CD8-positive, alpha-beta memory T cell (primary cell): ENCODE measurements at regions not wholly inside any gene's neighbourhood (a gene's known extent, or its start where the extent isn't known, plus 50 kb on each side); places are given as distances from the start of the nearest gene placed in this dataset.

Experiments used
- CTCF ChIA-PET: fragments of 350-600 bp; sonication (Branson Sonifier 250); formaldehyde crosslinking; loops from one replicate; lab custom pipeline; 2021; ENCODE audit warnings: antibody characterized with exemption; lab: Charles Lee
- POLR2A ChIA-PET: fragments of 350-600 bp; sonication (Branson Sonifier 250); formaldehyde crosslinking; loops from one replicate; lab custom pipeline; 2021; ENCODE audit warnings: antibody characterized with exemption; lab: Charles Lee
- DNase-seq, 5 donors: peaks; one replicate each; pipeline versions ENCODE4 v3.0.0 to v3.0.0-alpha.2; 2020 to 2022; ENCODE audit warnings: mixed read lengths in 1 of 5
- H3K27ac ChIP-seq: one replicate; pipeline ENCODE4 v1.7.0; 2013; ENCODE audit warnings: low read depth, mild to moderate bottlenecking, low read length, moderate library complexity
- H3K27me3 ChIP-seq: 2 replicates; pipeline ENCODE4 v1.7.0; 2013; ENCODE audit warnings: low read length, mild to moderate bottlenecking; ENCODE audit not compliant: insufficient read depth, poor library complexity, severe bottlenecking
- H3K36me3 ChIP-seq: 2 replicates; pipeline ENCODE4 v1.7.0; 2013; ENCODE audit warnings: mild to moderate bottlenecking, low read length, moderate library complexity; ENCODE audit not compliant: insufficient read depth
- H3K4me1 ChIP-seq: 2 replicates; pipeline ENCODE4 v1.7.0; 2013; ENCODE audit warnings: mild to moderate bottlenecking, low read length, moderate library complexity; ENCODE audit not compliant: insufficient read depth
- H3K4me3 ChIP-seq: 2 replicates; pipeline ENCODE4 v1.7.0; 2013; ENCODE audit warnings: mild to moderate bottlenecking, low read length
- H3K9me3 ChIP-seq: 2 replicates; pipeline ENCODE4 v1.7.0; 2013; ENCODE audit warnings: mild to moderate bottlenecking, low read length
- H3K27ac Mint-ChIP-seq, 8 donors: one replicate each; pipeline ENCODE4 v1.8.0; 2020 to 2021; ENCODE audit warnings: mixed read lengths in 8 of 8, mild to moderate bottlenecking in 6 of 8, inconsistent platforms in 3 of 8, moderate library complexity in 3 of 8
- H3K27me3 Mint-ChIP-seq, 2 donors: one replicate each; pipeline ENCODE4 v1.8.0; 2020 to 2021; ENCODE audit warnings: mixed read lengths in 2 of 2, mild to moderate bottlenecking in 1 of 2, moderate library complexity in 1 of 2
- H3K36me3 Mint-ChIP-seq, 3 donors: one replicate each; pipeline ENCODE4 v1.8.0; 2020 to 2021; ENCODE audit warnings: mixed read lengths in 3 of 3, inconsistent platforms in 1 of 3, mild to moderate bottlenecking in 1 of 3
- H3K4me1 Mint-ChIP-seq, 3 donors: one replicate each; pipeline ENCODE4 v1.8.0; 2020 to 2021; ENCODE audit warnings: mixed read lengths in 3 of 3, inconsistent platforms in 1 of 3, mild to moderate bottlenecking in 1 of 3
- H3K4me3 Mint-ChIP-seq, 7 donors: one replicate each; pipeline ENCODE4 v1.8.0; 2020 to 2021; ENCODE audit warnings: mixed read lengths in 7 of 7, mild to moderate bottlenecking in 6 of 7, moderate library complexity in 4 of 7, inconsistent platforms in 2 of 7
- H3K9me3 Mint-ChIP-seq, 5 donors: one replicate each; pipeline ENCODE4 v1.8.0; 2020 to 2022; ENCODE audit warnings: mixed read lengths in 5 of 5, mild to moderate bottlenecking in 3 of 5, moderate library complexity in 2 of 5, inconsistent platforms in 1 of 5

DNA sequence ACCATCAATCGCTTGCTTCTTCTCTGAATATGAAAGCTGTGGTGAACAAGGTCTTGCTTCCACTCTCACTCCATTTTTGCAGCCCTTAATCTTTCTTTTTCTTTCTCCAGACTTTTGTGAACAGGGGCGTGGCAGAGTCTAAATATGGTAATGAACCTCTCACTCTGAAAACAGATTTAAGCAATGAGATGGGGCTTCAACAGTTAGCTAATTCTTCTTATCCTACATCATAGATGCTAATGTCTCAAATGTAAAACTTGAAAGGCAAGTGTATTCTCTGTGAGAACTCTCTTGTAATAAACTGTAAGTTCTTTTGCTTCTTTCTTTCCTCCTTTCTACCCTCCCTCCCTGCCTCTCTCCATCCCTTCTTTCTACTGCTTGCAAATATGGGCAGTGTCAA is 106.5 kb upstream of the ANK2 start:
- H3K36me3 Mint-ChIP-seq, result no peaks in the 10 kb centered on the region
- Histone ChIP-seq H3K36me3 (no peaks in the 10 kb centered on the region), H3K9me3 (no peaks in the 10 kb centered on the region), H3K27ac (no peak overlapping the region), H3K27me3 (no peaks in the 10 kb centered on the region), H3K4me1 (no peaks in the 10 kb centered on the region), H3K4me3 (no peak overlapping the region)
- no peak overlapping the region for H3K4me3 Mint-ChIP-seq
- H3K27me3 Mint-ChIP-seq, result peaks cover 1 to 13% of the 10 kb centered on the region in 2 donors
- H3K27ac Mint-ChIP-seq, result no peak overlapping the region
- no peaks in the 10 kb centered on the region for H3K9me3 Mint-ChIP-seq
- ChIA-PET CTCF (interaction anchor here (1.0 kb wide), 1 partner anchor 18 kb away, joined by 3 read pairs; no protein-coding TSS in a partner anchor), POLR2A (no interaction called here)
- no peak for DNase-seq
- H3K4me1 Mint-ChIP-seq, result no peaks in the 10 kb centered on the region

DNA sequence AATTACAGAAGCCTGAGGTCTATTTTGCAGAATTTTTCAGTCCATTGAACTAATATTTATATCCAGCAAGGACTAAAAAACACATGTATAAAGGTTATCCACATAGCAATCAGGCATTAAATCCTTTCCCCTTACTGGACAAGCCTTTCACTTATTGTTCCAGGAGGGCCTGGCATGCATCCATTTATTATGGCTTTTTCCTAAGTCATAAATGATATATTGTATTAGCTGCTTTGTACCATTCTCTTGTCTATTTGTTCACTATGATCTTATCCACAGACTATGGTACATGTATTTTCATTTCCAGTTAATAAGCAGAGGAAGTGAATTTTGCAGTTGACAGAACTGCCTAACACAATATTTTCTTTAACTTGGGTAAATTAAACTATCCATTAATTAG is 105.4 kb upstream of the ANK2 start:
- Histone ChIP-seq H3K27me3 (no peaks in the 10 kb centered on the region), H3K9me3 (no peaks in the 10 kb centered on the region), H3K4me3 (no peak overlapping the region), H3K36me3 (no peaks in the 10 kb centered on the region), H3K27ac (no peak overlapping the region), H3K4me1 (no peaks in the 10 kb centered on the region)
- H3K4me1 Mint-ChIP-seq, result no peaks in the 10 kb centered on the region
- POLR2A ChIA-PET, result no interaction called here
- H3K9me3 Mint-ChIP-seq, result no peaks in the 10 kb centered on the region
- H3K27me3 Mint-ChIP-seq, result peaks cover 1 to 14% of the 10 kb centered on the region in 2 donors
- H3K36me3 Mint-ChIP-seq, result no peaks in the 10 kb centered on the region
- DNase-seq, result no peak
- H3K27ac Mint-ChIP-seq, result no peak overlapping the region
- no peak overlapping the region for H3K4me3 Mint-ChIP-seq
- CTCF ChIA-PET, result no interaction called here

- H3K27me3 ChIP-seq, result no peaks in the 10 kb centered on the region
- H3K4me1 Mint-ChIP-seq, result no peaks in the 10 kb centered on the region
- H3K4me3 Mint-ChIP-seq, result no peak overlapping the region
- H3K4me1 ChIP-seq, result no peaks in the 10 kb centered on the region
- no peak for DNase-seq
- no peak overlapping the region for H3K4me3 ChIP-seq
- H3K36me3 ChIP-seq, result no peaks in the 10 kb centered on the region
- no peaks in the 10 kb centered on the region for H3K36me3 Mint-ChIP-seq
- H3K27me3 Mint-ChIP-seq, result peaks cover 1 to 11% of the 10 kb centered on the region in 2 donors
- H3K27ac ChIP-seq, result no peak overlapping the region
- ChIA-PET POLR2A (no interaction called here), CTCF (interaction anchor here (1.2 kb wide), 1 partner anchor 8 kb away, joined by 3 read pairs; no protein-coding TSS in a partner anchor)
- H3K9me3 ChIP-seq, result no peaks in the 10 kb centered on the region
- H3K27ac Mint-ChIP-seq, result peak overlapping the region in 1 of 8 donors; percentile 77
- no peaks in the 10 kb centered on the region for H3K9me3 Mint-ChIP-seq
These were observed 103.3 kb upstream of the ANK2 start for GRCh38 chr4:112946127-112946526.

- H3K4me1 Mint-ChIP-seq, result peaks cover 0 to 3% (median 3%) of the 10 kb centered on the region in 3 donors
- H3K27ac Mint-ChIP-seq, result no peak overlapping the region
These were observed 101.8 kb upstream of the ANK2 start for GRCh38 chr4:112947616-112948015.

DNA sequence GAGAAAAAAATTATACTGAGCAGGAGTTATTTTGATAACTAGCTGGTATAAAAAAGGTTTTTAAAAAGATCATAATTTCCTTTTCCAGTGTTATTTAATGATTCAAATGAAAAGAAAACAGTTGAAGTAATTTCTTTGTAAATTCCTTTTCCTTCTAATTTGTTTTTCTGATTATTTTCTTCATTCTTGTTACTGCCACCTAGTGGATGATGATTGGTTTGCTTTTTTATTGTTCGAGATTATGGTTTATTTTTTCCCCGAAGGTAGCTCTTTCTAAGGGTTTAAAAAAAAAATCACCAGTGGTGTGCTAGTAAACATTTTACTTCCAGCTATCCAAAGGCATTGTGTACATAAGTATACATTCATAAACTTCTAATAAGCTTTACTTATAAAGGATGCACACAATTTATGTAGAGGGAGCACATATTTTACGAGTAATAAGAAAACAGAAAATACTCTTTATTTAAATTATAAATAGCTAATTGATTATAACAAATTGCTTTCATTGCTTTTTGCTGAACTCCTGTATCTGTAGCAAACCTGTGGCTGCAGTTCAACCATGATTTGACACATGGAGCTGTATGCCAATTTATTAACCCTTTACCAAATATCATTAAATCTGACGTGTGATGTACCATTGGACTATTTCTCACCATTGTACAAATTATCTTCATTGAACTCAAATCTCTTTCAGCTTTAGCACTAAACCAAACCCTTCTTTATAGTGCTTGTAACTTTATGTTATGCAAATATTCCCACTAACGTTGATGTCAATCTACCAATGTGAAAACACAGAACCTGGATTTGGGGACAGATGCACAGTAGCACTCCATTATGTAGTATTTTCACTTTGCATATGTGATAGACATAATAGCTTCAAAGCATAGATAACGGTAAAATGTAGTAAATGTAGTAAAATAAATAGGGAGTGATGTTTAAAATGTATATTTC is 97.8 kb upstream of the ANK2 start:
- no peak overlapping the region for H3K27ac ChIP-seq
- POLR2A ChIA-PET, result no interaction called here
- Mint-ChIP-seq H3K36me3 (no peaks in the 10 kb centered on the region), H3K27me3 (peaks cover 0 to 6% of the 10 kb centered on the region in 2 donors), H3K27ac (no peak overlapping the region), H3K4me3 (no peak overlapping the region), H3K9me3 (no peaks in the 10 kb centered on the region), H3K4me1 (peaks cover 0 to 3% (median 3%) of the 10 kb centered on the region in 3 donors)
- no peaks in the 10 kb centered on the region for H3K9me3 ChIP-seq
- no peaks in the 10 kb centered on the region for H3K36me3 ChIP-seq
- H3K27me3 ChIP-seq, result no peaks in the 10 kb centered on the region
- H3K4me1 ChIP-seq, result no peaks in the 10 kb centered on the region
- CTCF ChIA-PET, result interaction anchor here (1.1 kb wide), 2 partner anchors 10 to 623 kb away, joined by 3 read pairs; no protein-coding TSS in a partner anchor
- H3K4me3 ChIP-seq, result no peak overlapping the region
- no peak for DNase-seq

More at GRCh38 chr4:112947616-112948015, 101.8 kb upstream of the ANK2 start:
- no peaks in the 10 kb centered on the region for H3K9me3 Mint-ChIP-seq
- Histone ChIP-seq H3K4me3 (no peak overlapping the region), H3K4me1 (no peaks in the 10 kb centered on the region), H3K36me3 (no peaks in the 10 kb centered on the region), H3K9me3 (no peaks in the 10 kb centered on the region), H3K27me3 (no peaks in the 10 kb centered on the region), H3K27ac (no peak overlapping the region)
- H3K36me3 Mint-ChIP-seq, result no peaks in the 10 kb centered on the region
- DNase-seq, result no peak
- H3K4me3 Mint-ChIP-seq, result no peak overlapping the region
- POLR2A ChIA-PET, result no interaction called here
- peaks cover 0 to 11% of the 10 kb centered on the region in 2 donors for H3K27me3 Mint-ChIP-seq
- CTCF ChIA-PET, result interaction anchor here (1.2 kb wide), 1 partner anchor 10 kb away, joined by 3 read pairs; no protein-coding TSS in a partner anchor

DNA sequence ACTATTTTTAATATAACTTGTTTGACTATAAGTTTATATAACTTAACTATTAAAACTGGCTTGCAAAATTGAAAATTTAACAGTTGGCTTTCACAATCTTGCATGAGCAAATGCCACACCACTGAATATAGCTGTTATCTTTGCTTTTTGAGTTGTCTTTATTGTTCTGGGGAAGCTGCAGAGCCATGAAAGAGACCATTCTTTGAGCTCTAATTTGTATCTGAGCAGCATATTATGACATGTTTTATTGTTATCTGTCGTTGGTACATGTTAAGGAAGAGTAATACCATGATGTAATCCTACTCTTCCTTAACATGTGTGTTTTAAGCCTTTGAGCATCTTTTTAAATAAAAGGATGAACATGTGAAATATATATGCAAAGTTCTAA is 97.1 kb upstream of the ANK2 start:
- H3K4me3 Mint-ChIP-seq, result no peak overlapping the region
- no peaks in the 10 kb centered on the region for H3K36me3 Mint-ChIP-seq
- peaks cover 0 to 3% (median 3%) of the 10 kb centered on the region in 3 donors for H3K4me1 Mint-ChIP-seq
- CTCF ChIA-PET, result interaction anchor here (1.1 kb wide), 2 partner anchors 9 to 624 kb away, joined by 3 read pairs; no protein-coding TSS in a partner anchor
- H3K27me3 Mint-ChIP-seq, result peaks cover 0 to 6% of the 10 kb centered on the region in 2 donors
- no peaks in the 10 kb centered on the region for H3K4me1 ChIP-seq
- DNase-seq, result no peak
- H3K4me3 ChIP-seq, result no peak overlapping the region
- no peak overlapping the region for H3K27ac ChIP-seq
- no peak overlapping the region for H3K27ac Mint-ChIP-seq
- H3K9me3 ChIP-seq, result no peaks in the 10 kb centered on the region
- H3K9me3 Mint-ChIP-seq, result no peaks in the 10 kb centered on the region
- POLR2A ChIA-PET, result no interaction called here
- H3K36me3 ChIP-seq, result no peaks in the 10 kb centered on the region
- no peaks in the 10 kb centered on the region for H3K27me3 ChIP-seq

DNA sequence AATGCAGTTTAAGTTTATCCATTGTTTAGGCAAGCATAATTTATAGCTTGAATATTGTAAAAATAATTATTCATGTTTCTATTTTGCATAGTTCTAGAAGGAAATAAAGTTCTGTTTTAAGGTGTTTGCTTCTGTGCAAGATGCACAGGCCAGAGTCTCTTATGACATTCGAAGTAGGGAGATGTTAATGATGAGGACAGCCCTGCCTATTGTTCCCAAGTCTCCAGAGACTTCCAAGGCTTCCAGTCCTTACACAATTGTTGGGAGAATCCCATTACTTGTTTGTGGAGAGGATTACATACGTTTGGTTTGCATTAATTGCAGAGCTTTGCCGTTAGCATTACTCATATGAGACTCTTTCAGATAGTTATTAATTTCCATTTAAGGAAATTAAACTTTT is 96.2 kb upstream of the ANK2 start:
- Mint-ChIP-seq H3K9me3 (no peaks in the 10 kb centered on the region), H3K36me3 (no peaks in the 10 kb centered on the region), H3K27me3 (peaks cover 0 to 6% of the 10 kb centered on the region in 2 donors), H3K4me3 (no peak overlapping the region), H3K4me1 (peaks cover 0 to 3% (median 3%) of the 10 kb centered on the region in 3 donors), H3K27ac (no peak overlapping the region)
- H3K27me3 ChIP-seq, result no peaks in the 10 kb centered on the region
- H3K4me3 ChIP-seq, result no peak overlapping the region
- no peaks in the 10 kb centered on the region for H3K4me1 ChIP-seq
- H3K9me3 ChIP-seq, result no peaks in the 10 kb centered on the region
- no peak overlapping the region for H3K27ac ChIP-seq
- DNase-seq, result no peak
- ChIA-PET POLR2A (no interaction called here), CTCF (no interaction called here)
- no peaks in the 10 kb centered on the region for H3K36me3 ChIP-seq

GRCh38 chr4:112954286-112954685 is 95.2 kb upstream of the ANK2 start:
- no peak for DNase-seq
- no peak overlapping the region for H3K27ac ChIP-seq
- ChIA-PET CTCF (no interaction called here), POLR2A (no interaction called here)
- no peaks in the 10 kb centered on the region for H3K4me1 ChIP-seq
- H3K27ac Mint-ChIP-seq, result no peak overlapping the region
- no peaks in the 10 kb centered on the region for H3K9me3 ChIP-seq
- peaks cover 0 to 3% (median 3%) of the 10 kb centered on the region in 3 donors for H3K4me1 Mint-ChIP-seq
- H3K36me3 Mint-ChIP-seq, result no peaks in the 10 kb centered on the region
- no peaks in the 10 kb centered on the region for H3K36me3 ChIP-seq
- H3K27me3 ChIP-seq, result no peaks in the 10 kb centered on the region
- peaks cover 0 to 3% of the 10 kb centered on the region in 2 donors for H3K27me3 Mint-ChIP-seq
- H3K4me3 Mint-ChIP-seq, result no peak overlapping the region
- H3K9me3 Mint-ChIP-seq, result no peaks in the 10 kb centered on the region
- H3K4me3 ChIP-seq, result no peak overlapping the region
